ENCODE measurements at regions not wholly inside any gene's neighbourhood (a gene's known extent, or its start where the extent isn't known, plus 50 kb on each side); places are given as distances from the start of the nearest gene placed in this dataset.
"Not testable (repeated sequence)": the region's sequence is repeated elsewhere in the genome, so short reads cannot be mapped to it uniquely, and the experiment has no call there.

GRCh38 chr11:89545691-89546090 is 54.5 kb upstream of the NOX4 start:
- H3K4me3 ChIP-seq (ENCODE audit: low read depth, low read length) = no peak overlapping the region
- no peak for DNase-seq (ENCODE audit: low read depth)
- TF ChIP-seq CTCF (IDR thresholded peaks at IDR 0.05; ENCODE audit: control insufficient read depth, extremely low read depth, insufficient read depth) = no peak

GRCh38 chr11:89555781-89556180 is 64.6 kb upstream of the NOX4 start:
- DNase-seq (ENCODE audit: low read depth) = peak; percentile 74

GRCh38 chr11:89556731-89557707 is 65.8 kb upstream of the NOX4 start:
- DNase-seq (ENCODE audit: low read depth) = peak; percentile 99

More at GRCh38 chr11:89555781-89556180, 64.6 kb upstream of the NOX4 start:
- not testable (repeated sequence) for H3K4me3 ChIP-seq (ENCODE audit: low read depth, low read length)

GRCh38 chr11:89560598-89560997 is 69.4 kb upstream of the NOX4 start:
- not testable (repeated sequence) for DNase-seq (ENCODE audit: low read depth); H3K4me3 ChIP-seq (ENCODE audit: low read depth, low read length)

More at GRCh38 chr11:89556731-89557707, 65.8 kb upstream of the NOX4 start:
- not testable (repeated sequence) for H3K4me3 ChIP-seq (ENCODE audit: low read depth, low read length)

- DNase-seq (ENCODE audit: low read depth) = not testable (repeated sequence)
Measured at GRCh38 chr11:89562731-89563130, 71.6 kb upstream of the NOX4 start.

GRCh38 chr11:89566972-89567371 is 75.8 kb upstream of the NOX4 start:
- H3K4me3 ChIP-seq (ENCODE audit: low read depth, low read length) = no peak overlapping the region
- no peak for DNase-seq (ENCODE audit: low read depth)
- TF ChIP-seq CTCF (IDR thresholded peaks at IDR 0.05; ENCODE audit: control insufficient read depth, extremely low read depth, insufficient read depth) = no peak

More at GRCh38 chr11:89562731-89563130, 71.6 kb upstream of the NOX4 start:
- H3K4me3 ChIP-seq (ENCODE audit: low read depth, low read length) = not testable (repeated sequence)

- not testable (repeated sequence) for DNase-seq (ENCODE audit: low read depth)
Measured at GRCh38 chr11:89569387-89569786, 78.2 kb upstream of the NOX4 start.

GRCh38 chr11:89571706-89572105 is 80.5 kb upstream of the NOX4 start:
- not testable (repeated sequence) for DNase-seq (ENCODE audit: low read depth); H3K4me3 ChIP-seq (ENCODE audit: low read depth, low read length)

More at GRCh38 chr11:89569387-89569786, 78.2 kb upstream of the NOX4 start:
- not testable (repeated sequence) for H3K4me3 ChIP-seq (ENCODE audit: low read depth, low read length)

- not testable (repeated sequence) for H3K4me3 ChIP-seq (ENCODE audit: low read depth, low read length); DNase-seq (ENCODE audit: low read depth)
Measured at GRCh38 chr11:89575846-89576245, 84.7 kb upstream of the NOX4 start.

- not testable (repeated sequence) for H3K4me3 ChIP-seq (ENCODE audit: low read depth, low read length); DNase-seq (ENCODE audit: low read depth)
Measured at GRCh38 chr11:89577428-89577827, 86.3 kb upstream of the NOX4 start.

- TF ChIP-seq CTCF (IDR thresholded peaks at IDR 0.05; ENCODE audit: control insufficient read depth, extremely low read depth, insufficient read depth) = no peak
- H3K4me3 ChIP-seq (ENCODE audit: low read depth, low read length) = no peak overlapping the region
- peak; percentile 32 for DNase-seq (ENCODE audit: low read depth)
Measured at GRCh38 chr11:89583580-89583979, 92.4 kb upstream of the NOX4 start.

GRCh38 chr11:89585046-89585445 is 93.9 kb upstream of the NOX4 start:
- not testable (repeated sequence) for DNase-seq (ENCODE audit: low read depth); H3K4me3 ChIP-seq (ENCODE audit: low read depth, low read length)

GRCh38 chr11:89585471-89585870 is 94.3 kb upstream of the NOX4 start:
- not testable (repeated sequence) for H3K4me3 ChIP-seq (ENCODE audit: low read depth, low read length); DNase-seq (ENCODE audit: low read depth)

- not testable (repeated sequence) for DNase-seq (ENCODE audit: low read depth); H3K4me3 ChIP-seq (ENCODE audit: low read depth, low read length)
Measured at GRCh38 chr11:89589413-89589812, 98.2 kb upstream of the NOX4 start.

- not testable (repeated sequence) for DNase-seq (ENCODE audit: low read depth); H3K4me3 ChIP-seq (ENCODE audit: low read depth, low read length)
Measured at GRCh38 chr11:89590008-89590632, 98.9 kb upstream of the NOX4 start.
